Activated CD4-positive, alpha-beta T cell treated with anti-CD3 and anti-CD28 coated beads, Interleukin-2, amount 50 U/mL, for 24 hours (primary cell): ENCODE measurements at regions not wholly inside any gene's neighbourhood (a gene's known extent, or its start where the extent isn't known, plus 50 kb on each side); places are given as distances from the start of the nearest gene placed in this dataset.

Experiments used
- DNase-seq, 2 donors: peaks; one replicate each; pipeline ENCODE4 v3.0.0-alpha.2; 2020; ENCODE audit warnings: low read depth in 1 of 2, low spot score in 1 of 2

GRCh38 chr3:105042586-105042985 lies 324.1 kb upstream of the ALCAM start:
- DNase-seq = no peak

GRCh38 chr3:105051111-105051510 lies 315.6 kb upstream of the ALCAM start:
- no peak for DNase-seq

- no peak for DNase-seq
These were observed 314.7 kb upstream of the ALCAM start for GRCh38 chr3:105051972-105052371.

GRCh38 chr3:105062853-105063252 lies 303.9 kb upstream of the ALCAM start:
- DNase-seq = no peak

GRCh38 chr3:105065895-105066839 lies 300.5 kb upstream of the ALCAM start:
- no peak for DNase-seq

- DNase-seq = no peak
These were observed 299.3 kb upstream of the ALCAM start for GRCh38 chr3:105067361-105067760.

- no peak for DNase-seq
These were observed 289.5 kb upstream of the ALCAM start for GRCh38 chr3:105077060-105077822.

GRCh38 chr3:105083945-105084344 lies 282.8 kb upstream of the ALCAM start:
- DNase-seq = no peak

GRCh38 chr3:105085506-105085905 lies 281.2 kb upstream of the ALCAM start:
- DNase-seq = no peak

- no peak for DNase-seq
These were observed 273.1 kb upstream of the ALCAM start for GRCh38 chr3:105093371-105094252.

- no peak for DNase-seq
These were observed 272.1 kb upstream of the ALCAM start for GRCh38 chr3:105094588-105094987.

GRCh38 chr3:105096071-105096470 lies 270.6 kb upstream of the ALCAM start:
- no peak for DNase-seq

GRCh38 chr3:105101603-105102002 lies 265.1 kb upstream of the ALCAM start:
- no peak for DNase-seq

- DNase-seq = no peak
These were observed 263.6 kb upstream of the ALCAM start for GRCh38 chr3:105103139-105103538.

- no peak for DNase-seq
These were observed 257.9 kb upstream of the ALCAM start for GRCh38 chr3:105108823-105109222.

- DNase-seq = no peak
These were observed 247.8 kb upstream of the ALCAM start for GRCh38 chr3:105118905-105119304.

- DNase-seq = no peak
These were observed 246.8 kb upstream of the ALCAM start for GRCh38 chr3:105119801-105120340.

- no peak for DNase-seq
These were observed 235.8 kb upstream of the ALCAM start for GRCh38 chr3:105130911-105131310.

GRCh38 chr3:105137911-105138310 lies 228.8 kb upstream of the ALCAM start:
- DNase-seq = no peak

GRCh38 chr3:105139881-105140560 lies 226.7 kb upstream of the ALCAM start:
- no peak for DNase-seq
